Smooth muscle cell (in vitro differentiated cells): ENCODE measurements at regions not wholly inside any gene's neighbourhood (a gene's known extent, or its start where the extent isn't known, plus 50 kb on each side); places are given as distances from the start of the nearest gene placed in this dataset.

Experiments used
- DNase-seq: peaks from one replicate; lab custom pipeline; 2025; ENCODE audit not compliant: unreplicated experiment; lab: John Stamatoyannopoulos, UW
- H2AFZ ChIP-seq: fragments of 200-600 bp; sonication (generic); 2 replicates; pipeline ENCODE4 v1.6.0; 2016; ENCODE audit warnings: antibody characterized with exemption, low read depth, mild to moderate bottlenecking
- H3F3A ChIP-seq: fragments of 200-600 bp; sonication (generic); 2 replicates; pipeline ENCODE4 v1.6.0; 2017; ENCODE audit warnings: antibody characterized with exemption, low read depth
- H3K27ac ChIP-seq: fragments of 200-600 bp; sonication (generic); 2 replicates; pipeline ENCODE4 v1.5.1; 2016; ENCODE audit warnings: low read depth, mild to moderate bottlenecking
- H3K27me3 ChIP-seq: fragments of 200-600 bp; sonication (generic); 2 replicates; pipeline ENCODE4 v1.6.1; 2016; ENCODE audit warnings: low read depth, mild to moderate bottlenecking
- H3K36me3 ChIP-seq: fragments of 200-600 bp; sonication (generic); 2 replicates; pipeline ENCODE4 v1.5.1; 2016; ENCODE audit warnings: low read depth
- H3K4me1 ChIP-seq: fragments of 200-600 bp; sonication (generic); 2 replicates; pipeline ENCODE4 v1.5.1; 2016; ENCODE audit warnings: low read depth
- H3K4me2 ChIP-seq: fragments of 200-600 bp; sonication (generic); 2 replicates; pipeline ENCODE4 v1.6.0; 2016; ENCODE audit warnings: mild to moderate bottlenecking
- H3K4me3 ChIP-seq: fragments of 200-600 bp; sonication (generic); 2 replicates; pipeline ENCODE4 v1.5.1; 2016; ENCODE audit warnings: mild to moderate bottlenecking
- H3K79me2 ChIP-seq: fragments of 200-600 bp; sonication (generic); 2 replicates; pipeline ENCODE4 v1.6.0; 2016; ENCODE audit warnings: low read depth, mild to moderate bottlenecking
- H3K9ac ChIP-seq: fragments of 200-600 bp; sonication (generic); 2 replicates; pipeline ENCODE4 v1.6.0; 2016; ENCODE audit warnings: low read depth
- H3K9me3 ChIP-seq: fragments of 200-600 bp; sonication (generic); replicated peaks from 2 replicates; pipeline ENCODE4 v1.5.1; 2016; ENCODE audit warnings: low read depth
- H4K20me1 ChIP-seq: fragments of 200-600 bp; sonication (generic); 2 replicates; pipeline ENCODE4 v1.6.0; 2016; ENCODE audit warnings: low read depth
- CTCF ChIP-seq: fragments of 200-600 bp; sonication (generic); IDR thresholded peaks from 2 replicates; pipeline ENCODE4 v1.5.1; 2017; ENCODE audit warnings: borderline replicate concordance, mild to moderate bottlenecking, antibody characterized with exemption; ENCODE audit not compliant: insufficient read depth, poor library complexity, severe bottlenecking
- WGBS: methylation state at CpG from one replicate; pipeline ENCODE4 v1.1.7; 2016; ENCODE audit warnings: low lambda C conversion rate; 5-methylcytosine and 5-hydroxymethylcytosine counted together

DNA sequence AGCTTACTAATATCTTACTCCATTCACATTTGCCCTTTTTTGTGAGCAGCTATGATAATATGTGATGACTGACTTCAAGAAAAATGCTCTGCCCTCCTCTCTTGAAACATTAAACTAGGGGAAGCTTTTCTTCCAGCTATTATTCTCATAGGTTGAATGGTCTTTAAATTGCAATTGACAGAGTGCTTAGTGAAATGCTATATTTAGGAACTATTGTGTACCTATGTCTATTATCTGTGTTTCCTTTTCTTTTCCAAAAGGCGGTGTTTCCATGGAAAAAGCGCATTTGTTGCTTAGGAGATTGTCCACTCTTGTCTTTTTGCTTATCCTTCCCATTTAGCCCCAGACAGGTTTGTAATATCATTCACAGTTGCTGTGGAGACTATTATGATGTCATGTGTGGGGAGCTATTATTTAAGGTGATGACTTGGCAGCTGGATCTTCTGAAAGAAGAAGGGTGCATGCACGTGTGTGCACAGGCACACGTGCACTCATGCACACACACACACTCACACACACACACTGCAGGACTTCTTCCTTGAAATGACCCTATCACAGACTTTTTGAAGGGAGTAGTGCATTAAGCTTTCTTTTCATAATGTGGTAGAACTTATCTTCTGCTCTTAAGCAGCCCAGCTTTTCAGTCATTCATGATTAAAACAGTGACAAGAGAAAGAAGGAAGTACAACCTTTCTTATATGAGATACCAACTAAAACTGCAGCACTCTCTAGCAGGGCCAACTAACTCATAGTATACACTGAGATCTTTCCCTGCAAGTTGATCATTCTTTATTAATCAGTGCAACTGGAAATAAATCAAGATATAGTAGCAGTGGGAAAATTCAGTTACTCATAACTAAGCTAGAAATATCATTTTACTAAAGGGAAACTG, 340.8 kb upstream of the MTNR1B start:
- Histone ChIP-seq H3K79me2 (no peaks in the 10 kb centered on the region), H2AFZ (no peak overlapping the region), H3K4me1 (peaks cover 6% of the 10 kb centered on the region), H3K27me3 (no peaks in the 10 kb centered on the region), H3K4me3 (no peak overlapping the region), H3K9ac (no peak overlapping the region), H3F3A (no peaks in the 10 kb centered on the region), H4K20me1 (no peaks in the 10 kb centered on the region), H3K27ac (peak overlapping the region; percentile 51), H3K36me3 (no peaks in the 10 kb centered on the region), H3K4me2 (no peak overlapping the region), H3K9me3 (no peaks in the 10 kb centered on the region)
- WGBS = 97% methylated on average over 4 of the region's 4 CpGs
- no peak for TF ChIP-seq CTCF
- DNase-seq = no peak

DNA sequence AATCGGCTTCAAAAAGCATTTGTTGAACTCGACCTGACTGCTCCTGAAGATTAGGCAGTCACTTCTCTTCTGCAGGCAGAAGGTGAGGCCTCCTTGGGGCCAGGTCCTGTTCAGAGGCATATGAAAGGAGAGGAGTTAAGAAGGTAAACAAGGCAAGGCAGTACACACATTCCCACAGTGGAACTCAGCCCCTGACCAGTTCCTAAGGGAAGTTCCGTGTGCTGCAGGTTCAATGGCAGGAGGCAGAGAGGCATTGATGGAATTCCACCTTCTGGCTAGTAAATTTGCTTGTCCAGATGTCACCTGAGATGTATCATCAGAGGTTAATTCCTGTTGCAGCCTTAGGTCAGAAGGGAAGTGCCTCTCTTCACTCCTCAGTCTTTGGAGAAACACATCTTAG, 337.0 kb upstream of the MTNR1B start:
- Histone ChIP-seq H3K36me3 (no peaks in the 10 kb centered on the region), H3K4me1 (no peaks in the 10 kb centered on the region), H3K27ac (no peak overlapping the region), H3K27me3 (no peaks in the 10 kb centered on the region), H2AFZ (no peak overlapping the region), H3K9ac (no peak overlapping the region), H4K20me1 (no peaks in the 10 kb centered on the region), H3F3A (no peaks in the 10 kb centered on the region), H3K4me2 (no peak overlapping the region), H3K79me2 (no peaks in the 10 kb centered on the region), H3K9me3 (no peaks in the 10 kb centered on the region), H3K4me3 (no peak overlapping the region)
- DNase-seq = no peak
- no peak for TF ChIP-seq CTCF
- WGBS = 76% methylated on average over 3 of the region's 3 CpGs

DNA sequence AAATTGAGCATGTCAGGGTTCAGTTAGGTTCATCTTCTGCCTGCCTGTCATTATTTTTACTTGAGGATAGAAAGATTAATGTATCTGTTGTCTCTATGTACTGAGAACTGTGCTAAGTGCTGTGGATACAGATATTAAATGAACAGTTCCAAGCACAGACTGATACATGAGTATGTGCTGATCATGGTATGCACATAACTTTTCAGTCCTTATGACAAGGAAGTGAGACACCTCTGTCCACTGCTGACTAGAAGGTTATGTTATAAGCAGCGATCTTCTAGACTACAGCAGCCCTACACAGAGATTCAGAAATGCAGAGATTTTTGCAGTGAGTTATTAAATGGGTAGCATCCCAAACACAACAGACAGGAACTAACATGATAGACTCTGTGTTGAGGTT, 335.6 kb upstream of the MTNR1B start:
- H3K27ac ChIP-seq = no peak overlapping the region
- no peaks in the 10 kb centered on the region for H4K20me1 ChIP-seq
- H3K4me2 ChIP-seq = no peak overlapping the region

More for the DNA sequence above, 335.6 kb upstream of the MTNR1B start:
- no peak overlapping the region for H3K4me3 ChIP-seq
- H3K9ac ChIP-seq = no peak overlapping the region
- no peaks in the 10 kb centered on the region for H3K27me3 ChIP-seq
- no peak for DNase-seq
- H3K4me1 ChIP-seq = no peaks in the 10 kb centered on the region
- H3F3A ChIP-seq = no peaks in the 10 kb centered on the region
- H3K36me3 ChIP-seq = no peaks in the 10 kb centered on the region
- no peaks in the 10 kb centered on the region for H3K79me2 ChIP-seq
- no peak overlapping the region for H2AFZ ChIP-seq
- no peaks in the 10 kb centered on the region for H3K9me3 ChIP-seq
- TF ChIP-seq CTCF = no peak
- WGBS = 91% methylated on average over 1 of the region's 1 CpG
